ENCODE measurements at regions not wholly inside any gene's neighbourhood (a gene's known extent, or its start where the extent isn't known, plus 50 kb on each side); places are given as distances from the start of the nearest gene placed in this dataset.

DNA sequence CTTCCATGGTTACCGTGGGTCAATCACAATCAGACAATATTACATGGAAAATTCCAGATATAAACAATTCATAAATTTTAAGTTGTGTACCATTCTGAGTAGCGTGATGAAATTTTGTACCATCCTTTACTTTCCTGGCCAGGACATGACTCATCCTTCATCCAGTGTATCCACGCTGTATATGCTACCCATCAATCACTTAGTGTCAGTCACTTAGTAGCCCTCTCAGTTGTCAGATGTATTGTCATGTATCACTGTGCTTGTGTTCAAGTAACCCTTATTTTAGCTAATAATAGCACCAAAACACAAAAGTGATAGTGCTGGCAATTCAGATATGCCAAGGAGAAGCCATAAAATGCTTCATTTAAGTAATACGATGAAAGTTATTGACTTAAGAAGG, 282.6 kb downstream of the CPS1 start:
- Mint-ChIP-seq H3K9me3 (no peaks in the 10 kb centered on the region), H3K4me3 (no peak overlapping the region), H3K27ac (no peak overlapping the region), H3K4me1 (ENCODE audit: unreplicated experiment) (no peaks in the 10 kb centered on the region), H3K36me3 (no peaks in the 10 kb centered on the region), H3K27me3 (no peaks in the 10 kb centered on the region)
- TF ChIP-seq, protein P1, sequence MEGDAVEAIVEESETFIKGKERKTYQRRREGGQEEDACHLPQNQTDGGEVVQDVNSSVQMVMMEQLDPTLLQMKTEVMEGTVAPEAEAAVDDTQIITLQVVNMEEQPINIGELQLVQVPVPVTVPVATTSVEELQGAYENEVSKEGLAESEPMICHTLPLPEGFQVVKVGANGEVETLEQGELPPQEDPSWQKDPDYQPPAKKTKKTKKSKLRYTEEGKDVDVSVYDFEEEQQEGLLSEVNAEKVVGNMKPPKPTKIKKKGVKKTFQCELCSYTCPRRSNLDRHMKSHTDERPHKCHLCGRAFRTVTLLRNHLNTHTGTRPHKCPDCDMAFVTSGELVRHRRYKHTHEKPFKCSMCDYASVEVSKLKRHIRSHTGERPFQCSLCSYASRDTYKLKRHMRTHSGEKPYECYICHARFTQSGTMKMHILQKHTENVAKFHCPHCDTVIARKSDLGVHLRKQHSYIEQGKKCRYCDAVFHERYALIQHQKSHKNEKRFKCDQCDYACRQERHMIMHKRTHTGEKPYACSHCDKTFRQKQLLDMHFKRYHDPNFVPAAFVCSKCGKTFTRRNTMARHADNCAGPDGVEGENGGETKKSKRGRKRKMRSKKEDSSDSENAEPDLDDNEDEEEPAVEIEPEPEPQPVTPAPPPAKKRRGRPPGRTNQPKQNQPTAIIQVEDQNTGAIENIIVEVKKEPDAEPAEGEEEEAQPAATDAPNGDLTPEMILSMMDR (conservative IDR thresholded peaks at IDR 0.05): no peak
- no peak for DNase-seq (ENCODE audit: extremely low spot score, unreplicated experiment)

DNA sequence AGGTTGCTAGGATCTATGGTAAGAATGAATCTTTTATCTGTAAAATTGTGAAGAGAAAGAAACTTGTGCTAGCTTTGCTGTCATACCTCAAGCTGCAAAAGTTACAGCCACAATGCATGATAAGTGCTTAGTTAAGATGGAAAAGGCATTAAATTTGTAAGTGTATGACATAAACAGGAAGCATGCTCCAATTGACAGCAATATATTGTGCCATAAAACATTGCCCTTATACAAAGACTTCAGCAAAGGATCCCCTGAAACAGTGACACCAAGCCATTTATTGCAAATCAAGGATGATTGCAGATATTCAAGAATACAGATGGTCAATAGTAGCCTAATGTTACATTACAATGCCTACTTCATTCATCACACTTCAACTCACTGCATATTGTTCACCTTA, 283.1 kb downstream of the CPS1 start:
- Mint-ChIP-seq H3K4me1 (ENCODE audit: unreplicated experiment) (no peaks in the 10 kb centered on the region), H3K27me3 (no peaks in the 10 kb centered on the region), H3K36me3 (no peaks in the 10 kb centered on the region), H3K9me3 (no peaks in the 10 kb centered on the region), H3K4me3 (no peak overlapping the region), H3K27ac (no peak overlapping the region)
- DNase-seq (ENCODE audit: extremely low spot score, unreplicated experiment): no peak
- TF ChIP-seq, protein P1 (conservative IDR thresholded peaks at IDR 0.05): no peak

DNA sequence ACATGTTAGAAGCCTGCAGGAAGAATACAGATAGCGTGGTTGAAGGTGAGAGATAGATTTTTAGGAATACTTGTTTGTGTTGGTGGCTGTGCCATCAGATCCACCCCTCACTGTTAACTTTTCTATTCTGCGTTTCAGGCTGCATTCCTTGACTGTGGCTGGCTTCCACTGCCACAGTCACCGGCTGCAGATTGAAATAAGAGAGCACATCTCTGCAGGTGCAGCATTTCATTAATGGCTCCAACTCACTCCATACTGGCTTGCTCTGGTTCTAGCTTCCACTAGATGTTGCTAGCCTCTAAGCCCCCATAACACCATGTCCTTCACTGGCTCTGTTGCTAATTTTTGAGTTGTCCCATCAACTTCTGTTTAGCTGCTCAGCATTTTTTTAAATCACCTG, 286.5 kb downstream of the CPS1 start:
- H3K4me3 Mint-ChIP-seq: no peak overlapping the region
- TF ChIP-seq, protein P1 (conservative IDR thresholded peaks at IDR 0.05): no peak
- no peaks in the 10 kb centered on the region for H3K36me3 Mint-ChIP-seq
- H3K27ac Mint-ChIP-seq: no peak overlapping the region
- no peaks in the 10 kb centered on the region for H3K27me3 Mint-ChIP-seq
- no peak for DNase-seq (ENCODE audit: extremely low spot score, unreplicated experiment)
- no peaks in the 10 kb centered on the region for H3K9me3 Mint-ChIP-seq
- H3K4me1 Mint-ChIP-seq (ENCODE audit: unreplicated experiment): no peaks in the 10 kb centered on the region

DNA sequence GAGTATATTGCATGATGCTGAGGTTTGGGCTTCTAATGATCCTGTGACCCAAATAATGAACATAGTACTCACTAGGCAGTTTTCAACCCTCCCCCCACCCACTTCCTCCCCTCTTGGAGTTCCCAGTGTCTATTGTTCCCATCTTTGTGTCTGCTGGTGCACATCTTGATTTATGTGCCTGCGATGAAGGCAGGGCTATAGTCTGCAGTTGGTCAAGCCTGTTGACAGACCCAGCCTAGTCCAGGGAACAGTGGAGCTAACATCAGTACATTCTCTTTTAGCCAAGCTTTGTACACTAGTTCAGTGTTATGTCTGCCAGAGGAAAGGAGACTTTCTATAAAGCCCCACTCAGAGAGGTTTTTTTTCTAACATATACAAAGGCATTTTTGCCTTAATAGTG, 287.6 kb downstream of the CPS1 start:
- Mint-ChIP-seq H3K27me3 (no peaks in the 10 kb centered on the region), H3K9me3 (no peaks in the 10 kb centered on the region), H3K4me1 (ENCODE audit: unreplicated experiment) (no peaks in the 10 kb centered on the region), H3K36me3 (no peaks in the 10 kb centered on the region), H3K27ac (no peak overlapping the region), H3K4me3 (no peak overlapping the region)
- DNase-seq (ENCODE audit: extremely low spot score, unreplicated experiment): no peak
- TF ChIP-seq, protein P1 (conservative IDR thresholded peaks at IDR 0.05): no peak

DNA sequence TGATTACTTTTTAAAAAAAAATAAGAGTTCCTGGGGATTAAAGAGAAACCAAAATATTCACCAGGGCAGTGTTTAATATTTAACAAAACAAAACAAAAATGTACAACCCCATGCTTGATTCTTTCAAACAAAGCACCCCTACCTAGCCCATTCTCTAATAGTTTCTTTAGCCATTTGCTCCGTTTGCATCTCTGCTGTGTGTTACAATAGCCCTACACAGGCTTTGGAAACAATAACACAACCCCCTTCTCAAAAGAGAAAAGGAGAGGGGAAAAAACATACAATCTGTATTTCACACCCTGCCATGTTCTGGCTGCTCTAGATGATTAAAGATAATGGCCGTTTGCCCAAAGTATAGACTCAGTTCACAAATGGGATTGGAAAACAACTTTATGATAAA, 302.9 kb downstream of the CPS1 start:
- no peak for DNase-seq (ENCODE audit: extremely low spot score, unreplicated experiment)
- H3K27ac Mint-ChIP-seq: no peak overlapping the region
- no peak overlapping the region for H3K4me3 Mint-ChIP-seq
- peaks cover 4% of the 10 kb centered on the region for H3K27me3 Mint-ChIP-seq
- peaks cover 10% of the 10 kb centered on the region for H3K4me1 Mint-ChIP-seq (ENCODE audit: unreplicated experiment)
- no peaks in the 10 kb centered on the region for H3K9me3 Mint-ChIP-seq
- TF ChIP-seq, protein P1 (conservative IDR thresholded peaks at IDR 0.05): no peak
- no peaks in the 10 kb centered on the region for H3K36me3 Mint-ChIP-seq

DNA sequence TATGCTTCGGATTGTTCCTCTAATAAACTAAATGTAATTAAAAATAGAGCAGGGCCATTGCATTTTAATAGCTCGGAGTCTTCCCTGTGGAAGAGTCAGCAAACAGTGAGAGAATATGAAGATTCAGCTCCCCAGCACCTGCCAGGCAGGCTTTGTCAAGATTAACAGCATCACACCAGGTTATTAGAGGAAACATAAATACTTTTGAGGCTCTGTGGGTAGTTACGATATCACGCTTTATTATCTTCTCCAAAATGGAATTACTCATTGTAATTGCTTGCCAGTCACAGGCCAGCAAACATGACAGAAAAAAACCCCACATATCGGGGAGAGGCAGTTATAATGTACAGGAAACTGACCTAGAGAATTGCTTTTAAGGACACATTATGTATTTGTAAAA, 303.9 kb downstream of the CPS1 start:
- no peak overlapping the region for H3K27ac Mint-ChIP-seq
- no peak for DNase-seq (ENCODE audit: extremely low spot score, unreplicated experiment)
- TF ChIP-seq, protein P1 (conservative IDR thresholded peaks at IDR 0.05): no peak
- no peaks in the 10 kb centered on the region for H3K9me3 Mint-ChIP-seq
- no peaks in the 10 kb centered on the region for H3K36me3 Mint-ChIP-seq
- H3K4me3 Mint-ChIP-seq: no peak overlapping the region
- H3K27me3 Mint-ChIP-seq: peaks cover 4% of the 10 kb centered on the region
- peaks cover 10% of the 10 kb centered on the region for H3K4me1 Mint-ChIP-seq (ENCODE audit: unreplicated experiment)
